ENCODE measurements at regions not wholly inside any gene's neighbourhood (a gene's known extent, or its start where the extent isn't known, plus 50 kb on each side); places are given as distances from the start of the nearest gene placed in this dataset.
"Not testable (repeated sequence)": the region's sequence is repeated elsewhere in the genome, so short reads cannot be mapped to it uniquely, and the experiment has no call there.

DNA sequence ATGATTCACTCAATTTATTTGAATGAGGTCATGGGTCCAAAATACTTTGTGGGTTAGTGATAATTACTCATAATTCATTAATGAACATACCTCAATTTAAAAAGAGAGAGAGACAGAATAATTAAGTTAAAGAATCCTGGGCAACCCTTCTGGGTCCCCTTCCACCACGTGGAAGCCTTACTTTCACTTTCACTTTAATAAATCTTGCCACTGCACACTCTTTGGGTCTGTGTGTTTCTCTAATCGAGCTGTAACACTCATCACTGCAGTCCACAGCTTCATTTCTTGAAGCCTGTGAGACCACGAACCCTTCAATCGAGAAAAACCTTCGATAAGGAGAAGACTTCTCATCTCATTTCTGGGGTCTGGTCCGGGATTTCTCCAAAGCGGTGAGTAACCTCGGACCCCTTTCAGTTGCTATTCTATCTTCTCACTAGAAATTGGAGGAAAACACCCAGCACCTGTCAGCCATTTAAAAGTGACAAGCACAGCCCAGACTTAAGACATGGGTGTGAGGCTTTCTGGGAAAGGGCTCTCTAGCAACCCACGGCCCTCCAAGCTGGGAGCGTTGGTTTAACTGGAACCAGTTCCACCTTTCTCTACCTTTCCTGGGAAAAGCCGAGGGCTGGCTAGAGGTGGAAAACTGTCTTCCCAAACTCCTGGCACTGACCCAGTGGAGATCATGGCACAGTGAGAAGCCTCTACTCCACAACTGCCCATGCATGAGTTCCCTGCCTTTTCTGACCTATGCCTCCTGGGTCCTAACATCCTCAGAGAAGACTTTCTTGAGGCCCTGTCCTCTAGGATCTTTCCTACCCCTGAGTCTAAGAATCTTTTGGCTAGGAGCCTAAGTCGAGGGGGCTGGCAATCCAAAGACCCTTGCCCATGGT is 148.8 kb upstream of the ATF7IP start:
- no peaks in the 10 kb centered on the region for H3K9me3 ChIP-seq (ENCODE audit: control insufficient read depth, insufficient read depth, low read length)
- peaks cover 2% of the 10 kb centered on the region for H3K4me1 ChIP-seq (ENCODE audit: control insufficient read depth, insufficient read depth, low read length)
- no peaks in the 10 kb centered on the region for H3K36me3 ChIP-seq (ENCODE audit: control insufficient read depth, insufficient read depth, low read length)
- no peak overlapping the region for H3K9ac ChIP-seq (ENCODE audit: low read depth, low read length)
- no peaks in the 10 kb centered on the region for H3K27me3 ChIP-seq (ENCODE audit: control insufficient read depth, insufficient read depth, low read length)
- no peak overlapping the region for H3K4me3 ChIP-seq (ENCODE audit: low read depth, low read length)

DNA sequence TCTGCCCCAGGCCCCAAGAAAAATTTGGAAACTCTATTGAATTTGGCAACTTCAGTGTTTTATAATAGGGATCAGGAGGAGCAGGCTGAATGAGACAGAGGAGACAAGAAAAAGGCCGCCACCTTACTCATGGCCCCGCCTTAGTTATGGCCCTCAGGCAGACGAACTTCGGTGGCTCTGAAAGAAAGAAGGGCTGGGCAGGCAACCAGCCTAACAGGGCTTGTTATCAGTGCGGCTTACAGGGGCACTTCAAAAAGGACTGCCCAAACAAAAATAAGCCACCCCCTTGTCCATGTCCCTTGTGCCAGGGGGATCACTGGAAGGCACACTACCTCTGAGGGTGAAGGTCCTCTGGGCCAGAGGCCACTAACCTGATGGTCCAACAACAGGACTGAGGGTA is 146.3 kb upstream of the ATF7IP start:
- no peaks in the 10 kb centered on the region for H3K27me3 ChIP-seq (ENCODE audit: control insufficient read depth, insufficient read depth, low read length)
- no peak overlapping the region for H3K9ac ChIP-seq (ENCODE audit: low read depth, low read length)
- no peak overlapping the region for H3K4me3 ChIP-seq (ENCODE audit: low read depth, low read length)
- no peaks in the 10 kb centered on the region for H3K4me1 ChIP-seq (ENCODE audit: control insufficient read depth, insufficient read depth, low read length)
- H3K9me3 ChIP-seq (ENCODE audit: control insufficient read depth, insufficient read depth, low read length): no peaks in the 10 kb centered on the region
- H3K36me3 ChIP-seq (ENCODE audit: control insufficient read depth, insufficient read depth, low read length): no peaks in the 10 kb centered on the region

DNA sequence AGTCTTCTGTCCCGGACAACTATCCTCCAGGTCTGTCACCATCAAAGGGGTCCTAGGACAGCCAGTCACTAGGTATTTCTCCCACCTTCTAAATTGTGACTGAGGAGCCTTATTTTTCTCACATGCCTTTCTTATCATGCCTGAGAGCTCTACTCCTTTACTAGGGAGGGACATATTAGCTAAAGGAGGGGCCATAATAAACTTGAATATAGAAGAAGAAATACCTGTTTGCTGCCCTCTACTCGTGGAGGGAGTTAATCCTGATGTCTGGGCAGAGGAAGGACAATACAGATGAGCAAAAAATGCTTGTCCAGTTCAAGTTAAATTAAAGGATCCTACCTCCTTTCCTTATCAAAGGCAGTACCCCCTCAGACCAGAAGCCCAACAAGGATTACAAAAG is 145.8 kb upstream of the ATF7IP start:
- not testable (repeated sequence) for H3K27me3 ChIP-seq (ENCODE audit: control insufficient read depth, insufficient read depth, low read length); H3K4me1 ChIP-seq (ENCODE audit: control insufficient read depth, insufficient read depth, low read length); H3K36me3 ChIP-seq (ENCODE audit: control insufficient read depth, insufficient read depth, low read length); H3K4me3 ChIP-seq (ENCODE audit: low read depth, low read length); H3K9ac ChIP-seq (ENCODE audit: low read depth, low read length); H3K9me3 ChIP-seq (ENCODE audit: control insufficient read depth, insufficient read depth, low read length)

DNA sequence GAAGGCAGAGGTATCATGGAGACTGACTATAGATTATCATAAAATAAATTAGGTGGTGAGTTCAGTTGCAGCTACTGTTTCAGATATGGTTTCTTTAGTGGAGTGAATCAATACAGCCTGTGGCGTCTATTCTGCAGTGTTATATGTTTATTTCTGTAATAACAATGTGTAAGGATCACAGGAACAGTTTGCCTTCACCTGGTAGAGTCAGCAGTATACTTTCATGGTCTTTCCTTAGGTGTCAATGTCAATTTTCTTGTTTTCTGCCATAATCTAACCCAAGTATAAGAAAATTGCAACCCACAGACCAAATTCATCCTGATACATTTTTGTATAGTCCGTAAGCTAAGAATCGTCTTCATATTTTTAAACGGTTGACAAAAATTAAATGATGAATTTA is 140.4 kb upstream of the ATF7IP start:
- H3K4me1 ChIP-seq (ENCODE audit: control insufficient read depth, insufficient read depth, low read length): no peaks in the 10 kb centered on the region
- H3K36me3 ChIP-seq (ENCODE audit: control insufficient read depth, insufficient read depth, low read length): no peaks in the 10 kb centered on the region
- no peak overlapping the region for H3K9ac ChIP-seq (ENCODE audit: low read depth, low read length)
- H3K4me3 ChIP-seq (ENCODE audit: low read depth, low read length): no peak overlapping the region
- H3K9me3 ChIP-seq (ENCODE audit: control insufficient read depth, insufficient read depth, low read length): no peaks in the 10 kb centered on the region
- H3K27me3 ChIP-seq (ENCODE audit: control insufficient read depth, insufficient read depth, low read length): no peaks in the 10 kb centered on the region

DNA sequence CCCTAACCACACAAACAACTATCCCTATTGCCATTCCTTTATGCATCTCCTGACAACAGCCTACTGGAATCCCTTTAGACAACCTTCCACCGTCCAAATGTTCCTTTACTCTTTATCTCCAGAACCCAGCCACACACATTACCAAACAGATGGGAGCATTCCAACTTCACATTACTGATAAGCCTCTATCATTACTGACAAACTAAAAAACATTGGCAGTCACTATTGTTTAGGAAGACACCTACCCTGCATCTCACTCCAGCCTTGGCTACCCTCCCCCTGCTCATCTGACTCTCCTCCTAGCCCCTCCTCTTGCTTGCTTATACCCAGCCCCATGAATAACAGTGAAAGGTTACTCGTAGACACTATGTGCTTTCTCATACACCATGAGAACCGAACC is 130.3 kb upstream of the ATF7IP start:
- H3K4me1 ChIP-seq (ENCODE audit: control insufficient read depth, insufficient read depth, low read length); H3K9me3 ChIP-seq (ENCODE audit: control insufficient read depth, insufficient read depth, low read length); H3K9ac ChIP-seq (ENCODE audit: low read depth, low read length); H3K4me3 ChIP-seq (ENCODE audit: low read depth, low read length); H3K27me3 ChIP-seq (ENCODE audit: control insufficient read depth, insufficient read depth, low read length); H3K36me3 ChIP-seq (ENCODE audit: control insufficient read depth, insufficient read depth, low read length): not testable (repeated sequence)

DNA sequence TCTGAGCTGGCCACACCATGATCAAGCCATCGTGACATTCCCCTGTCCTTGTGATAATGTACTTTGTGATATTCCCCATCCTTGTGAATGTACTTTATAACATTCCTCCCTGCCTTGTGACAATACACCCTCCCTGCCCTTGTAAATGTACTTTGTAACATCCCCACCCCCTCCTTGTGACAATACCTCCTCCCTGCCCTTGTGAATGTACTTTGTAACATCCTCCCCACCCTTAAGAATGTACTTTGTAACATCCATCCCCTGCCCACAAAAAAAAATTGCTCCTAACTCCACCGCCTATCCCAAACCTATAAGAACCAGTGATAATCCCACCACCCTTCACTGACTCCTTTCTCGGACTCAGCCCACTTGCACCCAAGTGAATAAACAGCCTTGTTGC is 128.8 kb upstream of the ATF7IP start:
- not testable (repeated sequence) for H3K36me3 ChIP-seq (ENCODE audit: control insufficient read depth, insufficient read depth, low read length); H3K4me3 ChIP-seq (ENCODE audit: low read depth, low read length); H3K9me3 ChIP-seq (ENCODE audit: control insufficient read depth, insufficient read depth, low read length); H3K9ac ChIP-seq (ENCODE audit: low read depth, low read length); H3K27me3 ChIP-seq (ENCODE audit: control insufficient read depth, insufficient read depth, low read length); H3K4me1 ChIP-seq (ENCODE audit: control insufficient read depth, insufficient read depth, low read length)

DNA sequence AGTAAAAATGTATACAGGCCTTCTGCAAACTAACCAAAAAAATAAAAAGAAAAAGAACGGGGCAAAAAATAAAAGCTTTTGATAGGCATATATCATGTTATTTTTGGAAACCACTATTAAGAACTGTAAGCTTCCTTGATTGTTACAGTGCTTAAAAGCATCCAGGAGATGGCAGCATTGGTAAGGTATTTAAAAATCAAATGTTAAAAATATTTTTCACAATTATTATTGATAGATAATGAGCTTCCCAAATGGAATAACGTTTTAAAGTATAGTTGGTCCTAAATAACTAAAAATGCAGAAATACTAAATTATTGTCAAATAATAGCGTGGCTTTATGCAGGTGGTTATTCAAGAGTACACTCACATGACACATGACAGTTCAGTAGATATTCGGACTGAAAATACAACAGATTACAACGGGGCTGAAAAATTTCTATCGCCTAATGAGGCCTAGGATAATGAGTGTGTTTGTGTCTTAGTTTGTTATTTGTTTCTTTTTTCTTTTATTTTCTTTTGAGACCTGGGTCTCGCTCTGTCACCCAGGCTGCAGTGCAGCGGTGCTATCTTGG is 127.2 kb upstream of the ATF7IP start:
- H3K9me3 ChIP-seq (ENCODE audit: control insufficient read depth, insufficient read depth, low read length): peaks cover 2% of the 10 kb centered on the region
- H3K27me3 ChIP-seq (ENCODE audit: control insufficient read depth, insufficient read depth, low read length): no peaks in the 10 kb centered on the region
- H3K4me3 ChIP-seq (ENCODE audit: low read depth, low read length): no peak overlapping the region
- H3K36me3 ChIP-seq (ENCODE audit: control insufficient read depth, insufficient read depth, low read length): no peaks in the 10 kb centered on the region
- H3K9ac ChIP-seq (ENCODE audit: low read depth, low read length): no peak overlapping the region
- peaks cover 7% of the 10 kb centered on the region for H3K4me1 ChIP-seq (ENCODE audit: control insufficient read depth, insufficient read depth, low read length)

DNA sequence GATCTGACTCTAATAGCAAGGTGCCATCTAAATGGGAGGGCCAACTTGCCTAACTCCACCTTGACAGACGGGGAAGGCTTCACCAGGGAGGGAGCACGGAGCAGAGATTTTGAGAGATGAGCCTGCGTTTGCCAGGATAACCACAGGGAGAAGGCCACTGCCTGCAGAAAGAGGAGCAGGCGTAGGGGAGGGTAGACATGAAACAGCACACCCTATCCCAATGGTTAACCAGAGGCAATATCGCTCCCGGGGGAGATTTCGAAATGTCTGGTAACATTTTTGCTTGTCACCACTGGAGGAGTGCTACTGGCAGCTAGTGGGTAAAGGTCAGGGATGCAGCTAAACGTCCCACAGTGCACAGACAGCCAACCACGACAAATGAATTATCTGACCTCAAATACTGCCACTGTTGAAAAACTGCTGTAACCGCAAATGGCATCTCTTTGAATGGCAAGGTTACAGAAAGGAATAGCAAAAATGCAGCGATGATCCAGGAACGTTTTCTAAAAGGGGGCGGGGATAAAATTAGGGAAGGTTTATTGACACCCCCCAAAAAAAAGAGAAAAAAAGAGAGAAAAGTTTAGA is 126.0 kb upstream of the ATF7IP start:
- H3K9ac ChIP-seq (ENCODE audit: low read depth, low read length): peak overlapping the region; percentile 60
- H3K36me3 ChIP-seq (ENCODE audit: control insufficient read depth, insufficient read depth, low read length): no peaks in the 10 kb centered on the region
- peak overlapping the region; percentile 43 for H3K4me3 ChIP-seq (ENCODE audit: low read depth, low read length)
- H3K27me3 ChIP-seq (ENCODE audit: control insufficient read depth, insufficient read depth, low read length): no peaks in the 10 kb centered on the region
- H3K9me3 ChIP-seq (ENCODE audit: control insufficient read depth, insufficient read depth, low read length): peaks cover 2% of the 10 kb centered on the region
- H3K4me1 ChIP-seq (ENCODE audit: control insufficient read depth, insufficient read depth, low read length): peaks cover 7% of the 10 kb centered on the region

DNA sequence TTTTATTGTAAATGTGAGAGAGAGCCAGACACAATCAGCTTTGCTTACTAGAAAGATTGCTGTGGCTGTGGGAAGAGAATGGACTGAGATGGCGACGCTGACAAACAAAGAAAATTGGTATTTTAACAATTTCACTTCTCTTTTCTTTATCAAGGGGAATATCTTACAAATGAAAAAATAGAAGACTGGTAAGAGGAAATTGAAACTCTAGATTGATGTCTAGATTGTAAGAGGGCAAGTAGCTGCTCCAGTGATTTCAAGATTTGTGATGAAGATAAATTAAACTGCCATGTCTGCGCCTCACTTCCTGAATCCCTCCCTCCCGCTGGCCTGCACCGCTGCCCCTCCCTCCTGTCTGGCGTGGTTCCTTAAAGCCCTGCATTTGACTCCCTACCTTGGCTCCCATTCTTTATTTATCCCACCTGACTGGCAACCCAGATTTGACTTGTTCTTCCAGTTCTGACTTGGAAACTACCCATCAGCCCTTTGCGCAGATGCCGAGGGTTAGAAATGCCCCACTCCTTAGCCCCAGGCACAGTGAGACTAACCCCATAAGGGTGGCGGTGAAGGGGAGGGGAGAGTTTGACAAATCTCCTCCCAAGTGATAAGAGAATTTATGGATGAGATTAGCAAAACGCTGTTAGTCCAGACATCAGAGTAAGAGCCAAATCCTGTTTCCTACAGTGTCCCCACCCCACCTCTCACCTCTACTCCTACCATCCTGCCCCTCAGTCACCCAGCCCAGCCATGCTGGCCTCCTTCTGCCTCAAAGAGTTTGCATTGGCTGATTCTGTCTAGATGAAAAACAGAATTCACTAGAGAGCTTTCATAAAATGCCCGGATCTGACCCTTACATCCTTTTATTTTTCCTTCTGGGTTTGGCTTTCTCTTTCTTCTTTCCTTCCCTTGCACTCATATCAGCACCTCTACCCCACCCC is 125.3 kb upstream of the ATF7IP start:
- Histone ChIP-seq H3K4me1 (ENCODE audit: control insufficient read depth, insufficient read depth, low read length) (peaks cover 10% of the 10 kb centered on the region), H3K9me3 (ENCODE audit: control insufficient read depth, insufficient read depth, low read length) (peaks cover 2% of the 10 kb centered on the region), H3K36me3 (ENCODE audit: control insufficient read depth, insufficient read depth, low read length) (no peaks in the 10 kb centered on the region), H3K4me3 (ENCODE audit: low read depth, low read length) (peak overlapping the region; percentile 43), H3K9ac (ENCODE audit: low read depth, low read length) (peak overlapping the region; percentile 60), H3K27me3 (ENCODE audit: control insufficient read depth, insufficient read depth, low read length) (no peaks in the 10 kb centered on the region)

DNA sequence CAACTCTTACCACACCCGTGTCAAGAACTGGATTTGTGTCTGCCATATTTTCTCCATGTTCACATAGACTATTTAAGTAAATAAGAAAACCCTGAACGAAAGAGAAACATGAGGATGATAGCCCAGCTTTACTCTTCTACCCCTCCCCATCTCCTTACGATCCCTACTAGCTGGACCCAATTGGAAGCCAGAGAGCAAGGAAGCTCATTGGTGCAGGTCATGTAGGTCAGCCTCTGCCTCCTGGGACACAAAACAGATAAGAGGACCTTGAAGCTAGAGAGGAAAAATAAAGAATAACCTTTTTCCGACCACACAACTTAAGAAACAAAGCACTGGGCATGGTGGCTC is 124.6 kb upstream of the ATF7IP start:
- Histone ChIP-seq H3K9ac (ENCODE audit: low read depth, low read length) (no peak overlapping the region), H3K27me3 (ENCODE audit: control insufficient read depth, insufficient read depth, low read length) (no peaks in the 10 kb centered on the region), H3K9me3 (ENCODE audit: control insufficient read depth, insufficient read depth, low read length) (peaks cover 2% of the 10 kb centered on the region), H3K4me1 (ENCODE audit: control insufficient read depth, insufficient read depth, low read length) (peaks cover 12% of the 10 kb centered on the region), H3K36me3 (ENCODE audit: control insufficient read depth, insufficient read depth, low read length) (no peaks in the 10 kb centered on the region), H3K4me3 (ENCODE audit: low read depth, low read length) (no peak overlapping the region)

DNA sequence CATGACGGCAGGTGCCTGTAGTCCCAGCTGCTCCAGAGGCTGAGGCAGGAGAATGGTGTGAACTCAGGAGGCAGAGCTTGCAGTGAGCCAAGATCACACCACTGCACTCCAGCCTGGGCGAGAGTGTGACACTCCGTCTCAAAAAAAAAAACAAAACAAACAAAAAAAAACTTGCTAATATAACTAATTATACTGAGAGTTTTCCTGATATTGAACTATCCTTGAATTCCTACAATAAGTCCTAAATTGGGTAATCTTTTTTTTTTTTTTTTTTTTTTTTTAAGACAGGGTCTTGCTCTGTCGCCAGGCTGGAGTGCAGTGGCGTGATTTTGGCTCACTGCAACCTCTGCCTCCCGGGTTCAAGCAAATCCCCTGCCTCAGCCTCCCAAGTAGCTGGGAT is 122.7 kb upstream of the ATF7IP start:
- not testable (repeated sequence) for H3K27me3 ChIP-seq (ENCODE audit: control insufficient read depth, insufficient read depth, low read length); H3K4me3 ChIP-seq (ENCODE audit: low read depth, low read length); H3K36me3 ChIP-seq (ENCODE audit: control insufficient read depth, insufficient read depth, low read length); H3K9me3 ChIP-seq (ENCODE audit: control insufficient read depth, insufficient read depth, low read length); H3K9ac ChIP-seq (ENCODE audit: low read depth, low read length)
- H3K4me1 ChIP-seq (ENCODE audit: control insufficient read depth, insufficient read depth, low read length): peaks cover 12% of the 10 kb centered on the region
